UCSD-AML1 (cell line): ENCODE measurements at regions not wholly inside any gene's neighbourhood (a gene's known extent, or its start where the extent isn't known, plus 50 kb on each side); places are given as distances from the start of the nearest gene placed in this dataset.

ENCODE experiments used
- DNase-seq: peaks from one replicate; lab custom pipeline; 2025; ENCODE audit not compliant: unreplicated experiment; lab: John Stamatoyannopoulos, UW

DNA sequence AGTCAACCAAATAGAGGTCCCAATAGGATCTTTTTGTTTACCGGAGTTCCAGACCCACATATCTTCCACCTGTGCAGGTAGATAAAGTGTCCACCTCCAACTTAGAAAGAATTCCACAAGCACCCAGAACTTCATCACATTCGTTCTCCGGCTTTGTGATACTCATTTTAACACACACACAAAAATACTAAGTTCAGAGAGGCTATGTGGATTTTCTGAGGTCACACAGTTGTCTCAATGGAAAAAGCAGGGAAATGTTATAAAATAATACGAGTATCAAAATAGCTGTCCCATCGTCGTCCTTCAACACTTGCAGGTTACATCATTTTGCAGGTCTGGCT, 137.5 kb downstream of the TMCO5A start:
- no peak for DNase-seq

DNA sequence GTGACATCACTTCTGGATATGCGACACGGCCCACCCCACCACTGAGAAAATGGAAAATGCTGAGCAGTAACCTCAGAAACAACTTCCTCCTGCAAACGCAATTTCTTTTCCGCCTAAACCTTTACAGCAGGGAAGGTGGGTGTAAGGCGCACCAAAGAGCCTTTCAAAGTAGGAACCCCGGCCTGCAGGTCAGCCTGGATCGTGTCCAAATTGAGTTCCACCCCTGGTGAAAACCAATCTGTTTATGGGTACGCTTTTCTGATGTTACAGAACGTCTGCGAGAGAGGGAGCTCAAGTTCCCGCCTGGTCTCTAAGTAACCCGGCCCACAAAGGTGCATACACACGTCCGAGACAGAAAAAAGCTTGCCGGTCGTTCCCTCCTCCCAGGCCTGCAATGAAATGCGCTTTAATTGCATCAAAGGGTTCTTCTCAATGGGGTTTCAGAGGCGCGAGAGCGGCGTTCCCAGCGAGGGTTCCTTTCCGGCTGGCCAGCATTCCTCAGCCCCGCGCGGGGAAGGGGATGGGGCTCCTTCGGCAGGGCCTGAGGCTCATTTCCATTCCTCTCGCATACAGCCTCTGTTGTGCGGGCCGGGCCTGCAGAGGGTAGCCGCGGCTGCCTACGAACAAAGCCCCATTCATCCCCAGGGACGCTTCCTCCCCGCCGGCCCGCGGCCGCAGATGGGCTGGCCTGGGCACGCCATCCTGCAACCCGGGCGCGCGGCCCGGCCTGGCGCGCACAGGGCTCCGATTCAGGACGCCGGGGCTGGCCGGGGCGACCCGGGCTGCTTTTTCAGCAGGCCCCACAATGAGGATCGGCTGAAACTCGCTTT, 138.1 kb downstream of the TMCO5A start:
- peak; percentile 60 for DNase-seq

GRCh38 chr15:38073178-38073946, 138.9 kb downstream of the TMCO5A start:
- no peak for DNase-seq

GRCh38 chr15:38074029-38074428, 139.6 kb downstream of the TMCO5A start:
- no peak for DNase-seq

DNA sequence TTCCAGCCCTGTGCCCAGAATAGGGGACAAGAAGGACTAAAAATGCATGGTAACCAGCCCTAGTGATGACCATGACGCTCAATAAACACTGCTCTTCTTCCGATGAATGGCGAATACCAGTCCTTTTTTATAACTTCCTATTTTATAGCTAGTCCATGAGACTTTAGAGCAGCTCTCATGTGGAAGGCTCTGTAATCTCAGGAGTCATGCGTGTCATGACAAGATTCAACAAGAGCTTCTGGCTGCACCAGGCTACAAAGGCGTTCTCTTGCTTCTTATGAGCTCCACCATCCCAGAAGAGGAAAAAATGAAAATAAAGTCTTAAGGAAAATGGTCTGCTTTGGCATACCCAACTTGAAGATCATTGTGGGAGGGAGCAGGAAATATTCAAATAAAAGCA, 141.0 kb downstream of the TMCO5A start:
- no peak for DNase-seq

- DNase-seq = no peak
Measured at GRCh38 chr15:38076786-38077185, 142.3 kb downstream of the TMCO5A start.

GRCh38 chr15:38079236-38079635, 144.8 kb downstream of the TMCO5A start:
- no peak for DNase-seq

DNA sequence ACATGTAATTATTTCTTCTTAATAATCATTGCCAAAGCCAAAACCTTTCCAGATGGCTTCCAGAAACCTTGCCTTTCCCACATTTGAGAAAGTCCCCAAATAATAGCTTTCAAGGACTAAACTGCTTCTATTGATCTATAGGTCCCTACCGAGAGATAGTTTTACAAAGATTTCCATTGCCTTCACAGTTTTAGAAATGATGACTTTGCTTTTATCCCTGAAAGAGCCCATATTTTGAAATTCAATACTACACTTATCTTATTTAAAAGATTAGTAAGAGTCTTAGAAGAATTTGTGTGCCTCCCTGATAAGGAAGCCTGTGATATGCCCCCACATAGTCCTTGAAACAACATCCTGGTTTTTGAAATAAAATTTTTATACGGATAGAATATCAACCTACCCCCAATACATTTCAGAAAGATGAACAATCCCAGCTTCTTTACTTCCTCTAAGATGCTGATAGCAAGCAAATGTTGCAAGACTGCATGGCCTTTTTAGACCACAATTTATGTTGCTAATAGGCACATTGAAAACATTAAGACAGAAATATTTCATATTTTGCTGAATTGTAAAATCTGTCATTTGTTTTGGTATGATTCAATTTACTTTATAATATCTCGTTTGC, 146.3 kb downstream of the TMCO5A start:
- DNase-seq = no peak

DNA sequence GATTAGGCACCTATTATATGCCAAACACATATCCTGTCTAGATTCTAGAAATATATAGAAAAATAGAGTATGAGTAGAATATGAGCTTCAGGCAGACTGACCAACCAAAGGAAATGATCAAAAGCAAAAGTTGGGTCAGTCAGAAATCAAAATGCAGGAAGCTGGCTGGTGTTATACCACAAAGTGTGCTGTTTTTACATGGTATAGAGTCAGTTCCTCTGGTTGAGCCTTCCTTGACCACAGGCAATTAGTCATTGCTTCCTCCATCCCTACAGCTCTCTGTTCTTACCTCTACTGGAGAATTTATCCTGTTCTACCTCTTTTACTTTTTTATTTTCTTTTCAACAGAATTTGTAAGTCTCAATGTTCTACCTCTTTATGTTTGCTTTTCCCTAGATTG, 149.8 kb downstream of the TMCO5A start:
- DNase-seq = no peak

DNA sequence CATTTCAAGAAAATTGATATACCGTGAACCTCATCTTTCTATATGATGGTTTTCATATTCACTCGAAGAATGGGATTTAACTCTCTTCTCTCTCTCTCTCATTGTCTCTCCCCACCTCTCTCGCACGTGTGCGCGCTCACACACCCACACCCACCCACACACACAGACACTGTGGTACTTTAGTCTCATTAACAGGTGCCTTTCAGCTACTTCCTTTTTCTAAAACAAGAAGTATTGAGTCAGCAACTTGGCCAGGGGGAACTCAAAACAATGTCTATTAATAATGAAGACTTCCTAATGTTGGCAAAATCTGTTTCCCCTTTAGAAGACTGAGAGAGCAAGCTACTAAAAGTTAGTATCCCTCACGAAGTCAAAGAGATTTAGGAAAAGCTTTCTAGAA, 150.7 kb downstream of the TMCO5A start:
- DNase-seq = peak; percentile 24

DNA sequence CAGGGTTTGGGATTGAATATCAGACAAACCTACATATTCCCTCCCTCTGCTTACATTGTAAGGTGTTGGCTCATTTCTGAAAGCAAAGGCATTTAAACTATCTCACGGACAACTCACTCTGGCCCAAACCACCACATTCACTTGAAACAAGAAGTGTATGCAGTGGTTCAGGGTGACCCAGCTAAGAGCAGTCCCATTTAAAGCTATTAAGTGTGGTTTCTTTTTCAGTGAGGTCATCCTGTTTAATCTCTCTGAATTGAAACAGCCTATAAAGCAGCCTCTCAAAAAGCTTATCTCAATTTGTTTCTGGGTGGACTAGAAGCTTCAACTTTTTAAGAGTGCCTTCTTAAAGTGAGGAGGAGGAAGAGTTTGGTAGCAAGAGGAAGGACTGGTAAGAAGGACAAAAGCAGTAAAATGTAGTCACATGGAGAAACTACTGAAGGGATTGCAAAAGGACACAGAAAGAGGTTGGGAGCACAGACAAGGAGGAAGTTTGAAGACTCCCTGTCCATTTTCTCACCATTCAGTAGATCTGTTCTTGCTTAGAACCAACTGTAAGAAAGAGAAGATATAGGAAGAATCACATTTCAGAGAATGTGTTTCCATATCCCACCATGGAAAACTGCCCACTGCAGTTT, 151.6 kb downstream of the TMCO5A start:
- no peak for DNase-seq

GRCh38 chr15:38086611-38087010, 152.2 kb downstream of the TMCO5A start:
- no peak for DNase-seq

DNA sequence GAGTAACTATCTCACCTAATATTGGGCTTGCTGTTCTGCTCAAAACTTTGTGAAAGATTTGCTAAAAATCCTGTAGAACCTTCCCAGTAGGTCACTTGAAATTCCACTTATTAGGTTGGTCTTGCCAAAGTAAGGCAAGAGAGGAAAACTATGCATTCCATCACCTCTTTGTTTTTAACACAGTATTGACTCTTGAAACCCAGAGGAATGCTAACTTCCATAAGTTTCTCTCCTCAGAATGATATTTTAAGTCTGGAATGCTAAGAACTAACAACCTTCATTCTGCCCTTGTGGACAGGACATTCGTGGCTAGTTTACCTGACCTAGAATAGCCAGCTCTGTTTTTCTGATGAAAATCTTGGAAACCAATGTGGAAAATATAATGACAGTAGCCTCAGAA, 154.5 kb downstream of the TMCO5A start:
- DNase-seq = no peak

- no peak for DNase-seq
Measured at GRCh38 chr15:38090223-38090622, 155.8 kb downstream of the TMCO5A start.

GRCh38 chr15:38090678-38091077, 156.2 kb downstream of the TMCO5A start:
- no peak for DNase-seq

GRCh38 chr15:38091078-38091645, 156.7 kb downstream of the TMCO5A start:
- no peak for DNase-seq

DNA sequence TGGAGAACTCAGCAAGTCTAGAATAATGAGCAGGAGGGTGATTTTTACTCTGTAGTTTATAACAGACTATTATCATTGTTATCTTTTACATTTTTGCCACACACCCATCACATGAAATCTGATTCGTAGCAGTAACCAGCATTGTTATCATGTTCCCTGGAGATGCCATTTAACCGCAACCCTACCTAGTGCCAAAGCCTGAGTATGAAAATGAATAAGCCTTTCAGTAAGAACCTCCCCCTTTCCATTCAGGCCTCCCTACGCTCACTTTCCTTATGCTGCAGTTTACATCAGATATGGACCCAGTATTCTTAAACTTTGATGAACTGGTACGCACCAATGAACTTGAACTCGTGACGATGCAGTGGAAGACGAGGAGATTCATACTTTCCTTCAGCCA, 158.7 kb upstream of the SPRED1 start:
- no peak for DNase-seq

DNA sequence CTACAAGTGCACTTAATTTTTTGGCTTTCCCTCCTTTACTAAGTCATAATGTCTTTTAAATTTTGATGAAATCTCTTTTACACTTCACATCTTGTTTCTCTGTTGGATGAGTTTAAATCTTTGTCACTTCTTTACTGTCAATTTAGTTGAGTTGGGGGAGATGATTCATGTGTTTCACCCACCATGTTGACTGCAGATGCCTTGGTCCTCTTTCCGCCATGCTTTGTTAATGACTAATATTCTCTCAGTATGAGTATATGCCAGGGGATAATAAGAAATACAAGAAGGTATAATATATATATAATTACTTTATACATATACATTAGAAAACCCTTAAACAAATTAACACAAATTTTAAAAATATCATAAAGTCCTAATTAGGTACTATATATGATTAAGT, 149.7 kb upstream of the SPRED1 start:
- DNase-seq = no peak

GRCh38 chr15:38103564-38103963, 149.1 kb upstream of the SPRED1 start:
- DNase-seq = no peak

DNA sequence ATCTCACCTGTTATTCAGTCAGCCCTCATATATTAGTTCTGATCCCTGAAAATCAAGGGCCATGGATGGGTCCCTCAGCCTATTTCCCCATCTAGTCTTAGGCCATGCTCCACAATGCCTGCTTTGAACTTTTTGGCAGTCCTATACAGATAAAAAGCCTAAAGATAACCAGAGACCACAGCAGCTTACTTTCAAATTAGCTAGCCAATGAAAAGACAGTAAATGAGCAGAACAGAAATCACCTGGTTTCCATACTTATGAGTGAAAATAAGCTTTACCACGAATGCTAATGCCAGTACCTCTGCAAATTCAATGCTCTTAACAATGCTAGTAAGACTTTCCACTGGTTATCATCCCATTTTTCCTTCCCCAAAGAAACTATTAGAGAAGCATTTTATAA, 141.6 kb upstream of the SPRED1 start:
- DNase-seq = no peak

GRCh38 chr15:38112406-38112805, 140.2 kb upstream of the SPRED1 start:
- no peak for DNase-seq
